Liver (tissue), 8 donors: ENCODE measurements at regions not wholly inside any gene's neighbourhood (a gene's known extent, or its start where the extent isn't known, plus 50 kb on each side); places are given as distances from the start of the nearest gene placed in this dataset.

ENCODE experiments used
- DNase-seq: peaks from one replicate; pipeline ENCODE4 v3.0.0-alpha.2; 2017; ENCODE audit warnings: low spot score
- H3K27ac ChIP-seq, 2 donors: one replicate each; pipeline ENCODE4 v1.7.0; 2013; ENCODE audit warnings: inconsistent platforms in 2 of 2, low read length in 2 of 2, control low read depth in 1 of 2, low read depth in 1 of 2, mild to moderate bottlenecking in 1 of 2
- H3K27me3 ChIP-seq, 4 donors: one replicate each; pipeline versions ENCODE4 v1.6.1 to v1.7.0; 2013; ENCODE audit warnings: low read length in 3 of 4, inconsistent platforms in 1 of 4, mild to moderate bottlenecking in 1 of 4, moderate library complexity in 1 of 4; ENCODE audit not compliant: control insufficient read depth in 4 of 4, insufficient read depth in 4 of 4
- H3K36me3 ChIP-seq, 4 donors: one replicate each; pipeline versions ENCODE4 v1.6.1 to v1.7.0; 2013; ENCODE audit warnings: low read length in 3 of 4, mild to moderate bottlenecking in 3 of 4, low read depth in 1 of 4, moderate library complexity in 1 of 4; ENCODE audit not compliant: control insufficient read depth in 4 of 4, insufficient read depth in 3 of 4
- H3K4me1 ChIP-seq, 4 donors: one replicate each; pipeline versions ENCODE4 v1.6.1 to v1.7.0; 2013; ENCODE audit warnings: low read length in 3 of 4, mild to moderate bottlenecking in 3 of 4, moderate library complexity in 1 of 4; ENCODE audit not compliant: control insufficient read depth in 4 of 4, insufficient read depth in 4 of 4
- H3K4me3 ChIP-seq, 3 donors: one replicate each; pipeline versions ENCODE4 v1.6.1 to v1.7.0; 2013; ENCODE audit warnings: low read length in 3 of 3, control low read depth in 1 of 3, low read depth in 1 of 3, mild to moderate bottlenecking in 1 of 3
- H3K9ac ChIP-seq, 2 donors: one replicate each; pipeline ENCODE4 v1.7.0; 2013; ENCODE audit warnings: low read length in 2 of 2, mild to moderate bottlenecking in 2 of 2, moderate library complexity in 2 of 2, control low read depth in 1 of 2, low read depth in 1 of 2
- H3K9me3 ChIP-seq, 4 donors: one replicate each; pipeline versions ENCODE4 v1.6.1 to v1.7.0; 2013; ENCODE audit warnings: low read length in 3 of 4; ENCODE audit not compliant: control insufficient read depth in 4 of 4
- ATF3 ChIP-seq: IDR thresholded peaks from 2 replicates; pipeline ENCODE4 v1.6.1; 2016; ENCODE audit warnings: antibody characterized with exemption
- CTCF ChIP-seq: fragments of 150-350 bp; IDR thresholded peaks from 2 replicates; pipeline ENCODE4 v1.5.1; 2017; ENCODE audit warnings: improper control_type of control experiment, low read depth, low read length; ENCODE audit not compliant: missing input control
- EGR1 ChIP-seq, 2 donors: IDR thresholded peaks; 2 replicates each; pipeline ENCODE4 v1.6.1; 2016 to 2018; ENCODE audit warnings: antibody characterized with exemption in 2 of 2, low read depth in 2 of 2
- FOXA1 ChIP-seq: IDR thresholded peaks from 2 replicates; pipeline ENCODE4 v1.6.1; 2016; ENCODE audit warnings: antibody characterized with exemption
- FOXA2 ChIP-seq: IDR thresholded peaks from 2 replicates; pipeline ENCODE4 v1.6.1; 2016; ENCODE audit warnings: antibody characterized with exemption
- HNF4A ChIP-seq, 2 donors: conservative IDR thresholded peaks; 2 replicates each; pipeline ENCODE4 v1.6.1; 2016; ENCODE audit warnings: antibody characterized with exemption in 2 of 2, mild to moderate bottlenecking in 2 of 2
- HNF4G ChIP-seq: IDR thresholded peaks from 2 replicates; pipeline ENCODE4 v1.6.1; 2016; ENCODE audit warnings: antibody characterized with exemption
- JUND ChIP-seq, 2 donors: IDR thresholded peaks; 2 replicates each; pipeline ENCODE4 v1.6.1; 2016; ENCODE audit warnings: antibody characterized with exemption in 2 of 2
- MAX ChIP-seq: IDR thresholded peaks from 2 replicates; pipeline ENCODE4 v1.6.1; 2016; ENCODE audit warnings: antibody characterized with exemption
- RAD21 ChIP-seq, 2 donors: IDR thresholded peaks; 2 replicates each; pipeline ENCODE4 v1.6.1; 2016; ENCODE audit warnings: antibody characterized with exemption in 2 of 2, mild to moderate bottlenecking in 2 of 2
- REST ChIP-seq: IDR thresholded peaks from 2 replicates; pipeline ENCODE4 v1.6.1; 2016; ENCODE audit warnings: antibody characterized with exemption, mild to moderate bottlenecking
- RXRA ChIP-seq, 2 donors: IDR thresholded peaks; 2 replicates each; pipeline ENCODE4 v1.6.1; 2017 to 2018; ENCODE audit warnings: antibody characterized with exemption in 2 of 2, mild to moderate bottlenecking in 1 of 2
- SP1 ChIP-seq: IDR thresholded peaks from 2 replicates; pipeline ENCODE4 v1.6.1; 2018; ENCODE audit warnings: antibody characterized with exemption, mild to moderate bottlenecking
- TAF1 ChIP-seq: conservative IDR thresholded peaks from 2 replicates; pipeline ENCODE4 v1.6.1; 2016; ENCODE audit warnings: antibody characterized with exemption, mild to moderate bottlenecking
- YY1 ChIP-seq: IDR thresholded peaks from 2 replicates; pipeline ENCODE4 v1.6.1; 2016; ENCODE audit warnings: antibody characterized with exemption, mild to moderate bottlenecking
- ZBTB33 ChIP-seq: IDR thresholded peaks from 2 replicates; pipeline ENCODE4 v1.6.1; 2016; ENCODE audit warnings: antibody characterized with exemption
- WGBS: extraction: QIAGEN DNeasy Blood & Tissue Kit; methylation state at CpG from one replicate; pipeline ENCODE4 v1.1.7; 2013; 5-methylcytosine and 5-hydroxymethylcytosine counted together
- donor health status: healthy.
- donor health status: healthy.
- donor health status: healthy.
- donor health status: healthy.
- donor health status: healthy.

GRCh38 chr4:31341601-31342359 lies 621.6 kb downstream of the PCDH7 start:
- Histone ChIP-seq H3K9ac (no peak overlapping the region), H3K27ac (no peak overlapping the region), H3K27me3 (no peaks in the 10 kb centered on the region), H3K36me3 (no peaks in the 10 kb centered on the region), H3K4me1 (no peaks in the 10 kb centered on the region), H3K4me3 (no peak overlapping the region), H3K9me3 (peaks cover 0 to 7% (median 3%) of the 10 kb centered on the region in 4 donors)
- WGBS = 61% methylated on average over 4 of the region's 4 CpGs
- no peak for DNase-seq
- no peak for TF ChIP-seq JUND (IDR thresholded peaks at IDR 0.05)
- no peak for TF ChIP-seq RAD21 (IDR thresholded peaks at IDR 0.05)
- no peak for TF ChIP-seq ATF3
- no peak for TF ChIP-seq RXRA (IDR thresholded peaks at IDR 0.05)
- no peak for TF ChIP-seq ZBTB33
- TF ChIP-seq SP1 = no peak
- no peak for TF ChIP-seq FOXA1
- no peak for TF ChIP-seq EGR1 (IDR thresholded peaks at IDR 0.05; ENCODE audit: low read depth in 2 of 2)
- no peak for TF ChIP-seq YY1

- peaks cover 0 to 7% (median 3%) of the 10 kb centered on the region in 4 donors for H3K9me3 ChIP-seq
- H3K27me3 ChIP-seq = no peaks in the 10 kb centered on the region
- no peak for DNase-seq
- H3K36me3 ChIP-seq = no peaks in the 10 kb centered on the region
- no peak overlapping the region for H3K9ac ChIP-seq
- TF ChIP-seq ZBTB33 (no peak), ATF3 (no peak), YY1 (no peak), EGR1 (IDR thresholded peaks at IDR 0.05; ENCODE audit: low read depth in 2 of 2) (no peak), REST (no peak), CTCF (no peak), TAF1 (no peak), MAX (no peak), HNF4A (conservative IDR thresholded peaks at IDR 0.05) (no peak), JUND (IDR thresholded peaks at IDR 0.05) (no peak), SP1 (no peak), FOXA1 (no peak), RXRA (IDR thresholded peaks at IDR 0.05) (no peak), HNF4G (no peak), FOXA2 (no peak)
- H3K4me3 ChIP-seq = no peak overlapping the region
- no peak overlapping the region for H3K27ac ChIP-seq
- no peaks in the 10 kb centered on the region for H3K4me1 ChIP-seq
These were observed 622.9 kb downstream of the PCDH7 start for GRCh38 chr4:31343061-31343460.
